Loucy (cell line): ENCODE measurements at regions not wholly inside any gene's neighbourhood (a gene's known extent, or its start where the extent isn't known, plus 50 kb on each side); places are given as distances from the start of the nearest gene placed in this dataset.

ENCODE experiments used
- CTCF ChIP-seq: fragments of 200-600 bp; sonication (generic); conservative IDR thresholded peaks from 2 replicates; pipeline ENCODE4 v1.5.1; 2014; ENCODE audit warnings: mild to moderate bottlenecking, antibody characterized with exemption, low read length
- EZH2phosphoT487 ChIP-seq: fragments of 200-600 bp; IDR thresholded peaks from 2 replicates; pipeline ENCODE4 v1.6.1; 2018; ENCODE audit warnings: antibody characterized with exemption, mild to moderate bottlenecking, moderate library complexity, borderline replicate concordance

GRCh38 chr11:131099013-131099412 is 182.7 kb upstream of the SNX19 start:
- TF ChIP-seq CTCF (no peak), EZH2phosphoT487 (no peak)
